ENCODE measurements at regions not wholly inside any gene's neighbourhood (a gene's known extent, or its start where the extent isn't known, plus 50 kb on each side); places are given as distances from the start of the nearest gene placed in this dataset.

DNA sequence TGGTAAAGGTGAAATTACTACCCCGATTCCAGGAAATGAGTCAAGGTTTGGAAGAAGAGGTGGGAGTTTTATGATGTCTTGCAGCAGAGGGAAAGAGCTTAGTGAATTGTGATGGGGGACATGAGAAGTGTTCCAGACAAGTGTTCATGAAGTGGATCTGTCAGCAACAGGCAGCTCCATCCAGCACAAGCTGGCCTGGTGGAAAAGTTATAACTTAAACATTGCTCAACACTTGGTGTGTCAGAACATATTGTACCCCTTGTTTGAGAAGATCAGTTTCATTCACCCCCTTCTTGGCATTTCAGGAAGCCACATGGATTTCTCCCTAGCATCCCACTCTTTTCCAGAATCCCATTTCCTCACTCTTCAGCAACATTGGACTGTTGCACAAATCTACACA is 222.0 kb downstream of the B3GLCT start:
- Histone ChIP-seq H3K36me3 (ENCODE audit: control insufficient read depth, insufficient read depth, low read length) (no peaks in the 10 kb centered on the region), H3K4me3 (ENCODE audit: low read depth, low read length) (no peak overlapping the region), H3K9ac (no peak overlapping the region), H3K9me3 (ENCODE audit: control insufficient read depth, low read length) (no peaks in the 10 kb centered on the region), H3K4me2 (ENCODE audit: low read length) (no peak overlapping the region), H3K27ac (no peak overlapping the region), H2AFZ (no peak overlapping the region), H3K79me2 (no peaks in the 10 kb centered on the region), H3K4me1 (no peaks in the 10 kb centered on the region), H3K27me3 (ENCODE audit: control insufficient read depth, insufficient read depth, low read length) (no peaks in the 10 kb centered on the region)
- no peak for TF ChIP-seq CTCF (IDR thresholded peaks at IDR 0.05)

GRCh38 chr13:31424130-31424729 is 224.5 kb downstream of the B3GLCT start:
- Histone ChIP-seq H3K4me3 (ENCODE audit: low read depth, low read length) (no peak overlapping the region), H3K9ac (no peak overlapping the region), H3K27me3 (ENCODE audit: control insufficient read depth, insufficient read depth, low read length) (no peaks in the 10 kb centered on the region), H3K36me3 (ENCODE audit: control insufficient read depth, insufficient read depth, low read length) (no peaks in the 10 kb centered on the region), H3K27ac (no peak overlapping the region), H2AFZ (peak overlapping the region; percentile 51), H3K9me3 (ENCODE audit: control insufficient read depth, low read length) (no peaks in the 10 kb centered on the region), H3K4me2 (ENCODE audit: low read length) (no peak overlapping the region), H3K4me1 (no peaks in the 10 kb centered on the region), H3K79me2 (no peaks in the 10 kb centered on the region)
- TF ChIP-seq CTCF (IDR thresholded peaks at IDR 0.05) = peak; percentile 68

- no peak for TF ChIP-seq CTCF (IDR thresholded peaks at IDR 0.05)
- no peak overlapping the region for H3K4me2 ChIP-seq (ENCODE audit: low read length)
- no peak overlapping the region for H3K9ac ChIP-seq
- H3K36me3 ChIP-seq (ENCODE audit: control insufficient read depth, insufficient read depth, low read length) = no peaks in the 10 kb centered on the region
- no peak overlapping the region for H2AFZ ChIP-seq
- no peak overlapping the region for H3K4me3 ChIP-seq (ENCODE audit: low read depth, low read length)
- no peak overlapping the region for H3K27ac ChIP-seq
- no peaks in the 10 kb centered on the region for H3K4me1 ChIP-seq
- H3K27me3 ChIP-seq (ENCODE audit: control insufficient read depth, insufficient read depth, low read length) = no peaks in the 10 kb centered on the region
- no peaks in the 10 kb centered on the region for H3K9me3 ChIP-seq (ENCODE audit: control insufficient read depth, low read length)
- no peaks in the 10 kb centered on the region for H3K79me2 ChIP-seq
These were observed 226.6 kb downstream of the B3GLCT start for GRCh38 chr13:31426395-31426794.

DNA sequence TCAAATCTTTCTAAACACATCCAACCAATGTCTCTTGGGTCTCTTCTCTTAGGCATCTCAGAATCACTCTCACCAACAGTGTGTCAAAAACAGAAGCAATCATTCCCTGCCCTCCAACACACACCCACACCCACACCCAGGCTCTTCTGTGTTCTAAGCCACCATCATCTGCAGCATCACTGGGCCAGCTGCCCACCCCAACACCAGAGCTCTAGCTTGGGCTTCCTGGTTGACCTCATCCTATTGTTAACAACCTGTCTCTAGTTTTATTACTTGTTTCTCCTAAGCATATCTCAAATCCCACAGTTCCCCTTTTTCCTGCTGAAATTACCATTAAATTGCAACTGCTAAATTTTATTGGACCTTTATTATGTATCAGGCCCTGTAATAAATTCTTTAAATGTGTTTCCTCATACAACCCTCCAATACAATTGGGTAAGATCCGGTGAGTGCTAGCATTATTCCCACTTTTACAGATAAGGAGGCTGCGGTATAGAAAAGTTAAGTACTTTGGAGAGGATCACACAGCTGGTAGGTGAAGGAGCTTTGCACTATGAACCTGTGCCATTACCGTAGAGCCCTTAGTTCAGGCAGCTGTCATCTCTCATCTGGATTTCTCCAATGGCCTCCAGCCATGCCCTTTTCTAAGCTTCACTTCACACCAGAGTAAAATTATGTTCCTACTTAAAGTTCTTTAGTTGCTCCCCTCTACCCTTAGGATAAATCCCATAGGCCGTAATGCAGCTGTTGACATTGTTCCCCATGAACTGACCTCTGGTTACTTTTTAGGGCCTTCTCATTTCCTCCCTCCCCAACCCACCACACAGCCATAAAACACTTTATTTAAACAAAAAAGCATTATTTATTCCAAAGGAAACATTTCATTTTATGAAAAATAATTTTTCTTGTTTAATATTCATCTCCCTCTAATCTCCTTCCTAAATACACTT is 227.7 kb downstream of the B3GLCT start:
- no peaks in the 10 kb centered on the region for H3K79me2 ChIP-seq
- no peaks in the 10 kb centered on the region for H3K27me3 ChIP-seq (ENCODE audit: control insufficient read depth, insufficient read depth, low read length)
- no peak overlapping the region for H2AFZ ChIP-seq
- H3K36me3 ChIP-seq (ENCODE audit: control insufficient read depth, insufficient read depth, low read length) = no peaks in the 10 kb centered on the region
- H3K4me1 ChIP-seq = no peaks in the 10 kb centered on the region
- TF ChIP-seq CTCF (IDR thresholded peaks at IDR 0.05) = no peak
- no peak overlapping the region for H3K27ac ChIP-seq
- no peak overlapping the region for H3K9ac ChIP-seq
- H3K9me3 ChIP-seq (ENCODE audit: control insufficient read depth, low read length) = no peaks in the 10 kb centered on the region
- H3K4me3 ChIP-seq (ENCODE audit: low read depth, low read length) = no peak overlapping the region
- no peak overlapping the region for H3K4me2 ChIP-seq (ENCODE audit: low read length)

Measured in parathyroid adenoma (tissue), 2 donors.